Renal pelvis (tissue), 1 donor: ENCODE measurements at regions not wholly inside any gene's neighbourhood (a gene's known extent, or its start where the extent isn't known, plus 50 kb on each side); places are given as distances from the start of the nearest gene placed in this dataset.

Experiments
- DNase-seq: peaks from one replicate; pipeline ENCODE4 v3.0.0-alpha.2; 2013

DNA sequence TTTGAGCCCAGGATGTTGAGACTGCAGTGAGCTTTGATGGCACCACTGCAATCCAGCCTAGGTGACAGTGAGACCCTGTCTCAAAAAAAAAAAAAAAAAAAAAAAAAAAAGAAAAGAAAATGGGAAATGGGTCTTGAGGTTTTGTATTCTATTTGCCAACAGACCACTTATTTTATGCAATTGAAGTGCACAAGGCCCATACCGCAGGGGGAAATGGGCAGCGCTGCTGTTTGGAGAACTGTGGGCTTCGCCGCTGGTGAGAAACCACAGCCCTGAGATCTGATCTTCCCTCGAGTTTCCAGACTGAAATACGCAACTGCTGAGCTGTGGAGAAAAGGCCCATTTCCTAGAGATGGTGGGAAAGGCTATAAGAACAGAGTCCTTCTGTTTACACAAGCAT lies 512.0 kb downstream of the TCERG1L start:
- no peak for DNase-seq

- no peak for DNase-seq
These were observed 511.2 kb downstream of the TCERG1L start for GRCh38 chr10:130800281-130800680.

GRCh38 chr10:130801276-130801675 lies 510.2 kb downstream of the TCERG1L start:
- no peak for DNase-seq

GRCh38 chr10:130801784-130802183 lies 509.7 kb downstream of the TCERG1L start:
- DNase-seq: no peak

DNA sequence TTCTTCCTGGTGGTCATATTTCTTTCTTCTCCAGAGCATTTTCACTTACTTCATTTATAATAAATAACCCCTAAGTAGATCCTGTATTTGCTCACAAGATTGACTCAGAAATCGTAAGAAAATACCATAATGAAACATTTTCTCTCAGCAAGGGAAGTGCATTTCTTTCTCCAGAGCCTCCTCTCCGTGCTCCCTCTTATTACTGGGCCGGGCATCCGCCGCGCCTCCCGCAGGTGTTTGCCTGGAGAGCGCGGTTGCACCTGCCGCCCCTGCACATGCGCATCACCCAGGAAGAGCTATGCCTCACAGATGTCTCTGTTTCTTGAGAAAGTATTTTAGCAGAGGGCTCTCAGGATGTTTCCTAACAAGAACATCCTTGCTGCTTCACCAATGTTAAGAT lies 509.2 kb downstream of the TCERG1L start:
- DNase-seq: no peak

- no peak for DNase-seq
These were observed 507.2 kb downstream of the TCERG1L start for GRCh38 chr10:130804281-130804680.

- no peak for DNase-seq
These were observed 506.5 kb downstream of the TCERG1L start for GRCh38 chr10:130804778-130805634.

GRCh38 chr10:130805635-130806030 lies 505.9 kb downstream of the TCERG1L start:
- DNase-seq: no peak

DNA sequence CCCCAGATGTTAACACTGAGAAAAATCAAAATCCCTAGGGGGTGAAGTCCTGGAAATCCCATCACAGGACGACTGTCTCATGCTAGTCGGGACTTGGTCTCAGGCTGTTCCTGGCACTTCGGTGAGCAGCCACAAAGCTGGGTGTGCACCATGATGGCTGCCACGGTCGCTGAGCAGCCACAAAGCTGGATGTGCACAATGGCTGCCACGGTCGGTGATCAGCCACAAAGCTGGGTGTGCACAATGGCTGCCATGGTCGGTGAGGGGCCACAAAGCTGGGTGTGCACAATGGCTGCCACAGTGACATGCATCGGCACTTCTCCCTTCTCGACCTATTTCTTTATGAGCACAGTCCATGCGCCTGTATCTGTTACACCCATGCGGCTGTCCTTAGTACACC lies 505.1 kb downstream of the TCERG1L start:
- DNase-seq: no peak

- DNase-seq: no peak
These were observed 504.4 kb downstream of the TCERG1L start for GRCh38 chr10:130807096-130807495.

- no peak for DNase-seq
These were observed 503.8 kb downstream of the TCERG1L start for GRCh38 chr10:130807721-130808120.

DNA sequence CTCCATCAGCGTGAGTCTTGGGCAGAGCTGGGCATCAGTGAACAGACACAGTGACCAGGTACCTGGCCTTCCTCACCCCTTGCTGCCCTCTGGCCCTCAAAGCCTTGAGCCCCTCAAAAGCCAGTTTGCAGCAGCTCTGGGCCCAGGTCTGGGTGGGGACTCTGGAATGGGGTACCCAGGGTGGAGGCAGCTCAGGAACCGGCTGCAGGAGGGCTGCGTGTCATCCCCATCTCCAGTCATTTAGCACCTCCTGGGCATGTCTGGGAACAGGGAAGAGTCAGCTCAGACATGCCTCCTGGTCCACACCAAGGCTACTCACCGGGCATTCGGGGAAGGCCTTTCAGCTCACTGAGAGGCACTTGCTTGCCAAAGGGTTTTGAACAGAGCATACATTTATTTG lies 503.3 kb downstream of the TCERG1L start:
- no peak for DNase-seq

DNA sequence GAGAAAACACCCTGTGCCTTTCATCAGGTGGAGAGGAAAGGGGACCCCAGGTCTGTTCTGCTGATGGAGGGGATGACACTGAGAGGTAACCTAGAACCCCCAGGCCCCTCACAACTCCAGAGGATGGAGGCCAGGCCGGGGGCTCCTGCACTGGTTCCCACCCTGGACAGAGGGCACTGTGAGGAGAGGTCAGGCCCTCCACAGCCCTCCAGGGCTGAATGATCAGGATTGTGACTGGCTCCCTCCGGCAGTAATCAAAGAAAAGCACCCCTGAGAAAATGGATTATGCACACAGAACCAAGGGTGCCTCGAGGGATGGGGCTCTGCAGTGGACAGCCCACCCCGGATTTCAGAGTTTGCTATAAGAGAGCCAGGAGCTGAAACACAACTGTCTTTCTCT lies 502.8 kb downstream of the TCERG1L start:
- DNase-seq: no peak

GRCh38 chr10:130809181-130809580 lies 502.3 kb downstream of the TCERG1L start:
- no peak for DNase-seq

- DNase-seq: no peak
These were observed 501.6 kb downstream of the TCERG1L start for GRCh38 chr10:130809761-130810515.

- DNase-seq: no peak
These were observed 500.7 kb downstream of the TCERG1L start for GRCh38 chr10:130810856-130811255.

- DNase-seq: no peak
These were observed 499.0 kb downstream of the TCERG1L start for GRCh38 chr10:130812381-130813148.

- DNase-seq: no peak
These were observed 496.9 kb downstream of the TCERG1L start for GRCh38 chr10:130814610-130815009.

DNA sequence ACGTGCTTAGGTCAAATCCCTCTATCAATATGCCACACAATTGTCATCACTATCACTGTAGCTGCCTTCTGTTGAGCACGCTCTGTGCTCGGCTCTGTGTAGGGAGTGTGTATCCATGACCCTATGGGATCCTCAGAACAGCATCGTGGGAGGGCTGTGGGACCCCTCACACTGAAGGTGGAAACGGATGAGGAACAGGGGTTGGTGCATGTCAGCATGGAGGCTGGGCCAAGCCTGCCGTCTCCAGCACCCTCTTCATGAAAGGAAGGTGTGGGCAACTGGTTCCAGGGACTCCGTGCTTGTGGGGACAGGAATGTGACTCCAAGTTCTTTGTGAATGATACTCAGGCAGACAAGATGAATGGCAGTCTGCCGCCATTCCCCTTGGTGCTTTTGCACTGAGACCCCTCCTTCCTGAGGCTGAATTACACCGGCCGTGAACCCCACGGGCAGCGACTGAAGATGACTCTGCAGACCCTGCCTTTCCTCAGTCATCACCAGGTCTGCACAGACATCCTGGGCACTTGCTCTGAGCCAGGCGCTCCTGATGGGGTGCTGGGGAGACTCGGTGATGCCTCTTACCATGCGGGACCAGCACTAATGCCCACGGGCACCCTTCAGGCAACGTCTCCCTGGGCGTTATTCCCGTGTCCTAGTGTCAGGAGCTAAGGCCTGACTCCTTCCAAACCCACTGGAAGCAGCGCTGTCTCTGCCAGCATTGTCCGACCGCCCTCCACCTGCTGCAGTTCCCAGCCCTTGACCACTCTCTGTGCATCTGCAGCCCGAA lies 495.2 kb downstream of the TCERG1L start:
- no peak for DNase-seq

- DNase-seq: no peak
These were observed 494.4 kb downstream of the TCERG1L start for GRCh38 chr10:130817046-130817624.

- DNase-seq: no peak
These were observed 493.8 kb downstream of the TCERG1L start for GRCh38 chr10:130817674-130818073.
